HEK293T (cell line): ENCODE measurements at regions not wholly inside any gene's neighbourhood (a gene's known extent, or its start where the extent isn't known, plus 50 kb on each side); places are given as distances from the start of the nearest gene placed in this dataset.

Experiments
- CTCF ChIA-PET: fragments of 350-600 bp; formaldehyde crosslinking; extraction: SDS; loops from one replicate; lab custom pipeline; 2021; ENCODE audit warnings: antibody characterized with exemption, inconsistent platforms; lab: Yijun Ruan, JAX
- POLR2A ChIA-PET: fragments of 350-600 bp; formaldehyde crosslinking; extraction: SDS; loops from one replicate; lab custom pipeline; 2020; ENCODE audit warnings: antibody characterized with exemption, inconsistent platforms; lab: Yijun Ruan, JAX
- DNase-seq: peaks from one replicate; pipeline ENCODE4 v3.0.0; 2012; ENCODE audit warnings: mixed read lengths; ENCODE audit errors: extremely low spot score
- ARNT ChIP-seq: fragments of 450-650 bp; IDR thresholded peaks from 2 replicates; pipeline ENCODE4 v1.6.1; 2017; ENCODE audit warnings: mild to moderate bottlenecking
- BHLHE40 ChIP-seq: fragments of 450-650 bp; IDR thresholded peaks from 2 replicates; pipeline ENCODE4 v1.6.1; 2016; ENCODE audit warnings: mild to moderate bottlenecking, moderate library complexity, borderline replicate concordance
- CTBP1 ChIP-seq: fragments of 450-650 bp; IDR thresholded peaks from 2 replicates; pipeline ENCODE4 v1.6.1; 2016; ENCODE audit warnings: borderline replicate concordance
- ELF4 ChIP-seq: fragments of 450-650 bp; IDR thresholded peaks from 2 replicates; pipeline ENCODE4 v1.6.1; 2017; ENCODE audit warnings: antibody characterized with exemption
- FOXA1 ChIP-seq: fragments of 450-650 bp; IDR thresholded peaks from 2 replicates; pipeline ENCODE4 v1.6.1; 2016; ENCODE audit warnings: mild to moderate bottlenecking
- FOXK2 ChIP-seq: fragments of 450-650 bp; IDR thresholded peaks from 2 replicates; pipeline ENCODE4 v1.6.1; 2016; ENCODE audit warnings: mild to moderate bottlenecking
- FOXM1 ChIP-seq: fragments of 450-650 bp; IDR thresholded peaks from 2 replicates; pipeline ENCODE4 v1.6.1; 2017; ENCODE audit warnings: mild to moderate bottlenecking, borderline replicate concordance
- HDGF ChIP-seq: fragments of 450-650 bp; IDR thresholded peaks from 2 replicates; pipeline ENCODE4 v1.6.1; 2017; ENCODE audit warnings: antibody characterized with exemption, borderline replicate concordance
- L3MBTL2 ChIP-seq: fragments of 450-650 bp; conservative IDR thresholded peaks from 2 replicates; pipeline ENCODE4 v1.6.1; 2016; ENCODE audit warnings: mild to moderate bottlenecking
- LEF1 ChIP-seq: fragments of 450-650 bp; IDR thresholded peaks from 2 replicates; pipeline ENCODE4 v1.6.1; 2017; ENCODE audit warnings: mild to moderate bottlenecking, borderline replicate concordance
- NFRKB ChIP-seq: fragments of 450-650 bp; IDR thresholded peaks from 2 replicates; pipeline ENCODE4 v1.6.1; 2016; ENCODE audit warnings: mild to moderate bottlenecking, moderate library complexity
- PKNOX1 ChIP-seq: fragments of 450-650 bp; IDR thresholded peaks from 2 replicates; pipeline ENCODE4 v1.6.1; 2016
- SP1 ChIP-seq: fragments of 450-650 bp; IDR thresholded peaks from 2 replicates; pipeline ENCODE4 v1.6.1; 2017
- SUZ12 ChIP-seq: fragments of 450-650 bp; IDR thresholded peaks from 2 replicates; pipeline ENCODE4 v1.6.1; 2016; ENCODE audit warnings: mild to moderate bottlenecking
- TARDBP ChIP-seq: fragments of 450-650 bp; IDR thresholded peaks from 2 replicates; pipeline ENCODE4 v1.6.1; 2016
- ZNF384 ChIP-seq: fragments of 450-650 bp; IDR thresholded peaks from 2 replicates; pipeline ENCODE4 v1.6.1; 2016

GRCh38 chr18:44589693-44590355 lies 90.9 kb upstream of the SETBP1 start:
- ChIA-PET POLR2A (no interaction called here), CTCF (no interaction called here)

GRCh38 chr18:44590956-44591670 lies 89.6 kb upstream of the SETBP1 start:
- ChIA-PET CTCF (no interaction called here), POLR2A (no interaction called here)
- TF ChIP-seq FOXK2, result no peak
- no peak for TF ChIP-seq SUZ12
- TF ChIP-seq ZNF384, result no peak
- no peak for TF ChIP-seq LEF1
- no peak for TF ChIP-seq ARNT
- DNase-seq, result no peak

More at GRCh38 chr18:44589693-44590355, 90.9 kb upstream of the SETBP1 start:
- TF ChIP-seq TARDBP (no peak), LEF1 (no peak), CTBP1 (no peak), ZNF384 (no peak), NFRKB (no peak), FOXM1 (no peak), ELF4 (no peak), SUZ12 (no peak), BHLHE40 (no peak), HDGF (no peak), PKNOX1 (no peak)
- DNase-seq, result no peak

- ChIA-PET POLR2A (no interaction called here), CTCF (interaction anchor here (0.6 kb wide), 1 partner anchor 190 kb away, joined by 3 read pairs; no protein-coding TSS in a partner anchor)
Measured at GRCh38 chr18:44592639-44593038, 88.0 kb upstream of the SETBP1 start.

GRCh38 chr18:44594799-44595467 lies 85.8 kb upstream of the SETBP1 start:
- TF ChIP-seq BHLHE40, result no peak
- no peak for TF ChIP-seq L3MBTL2
- TF ChIP-seq FOXK2, result no peak
- no peak for TF ChIP-seq FOXA1
- no peak for TF ChIP-seq SUZ12
- no peak for TF ChIP-seq PKNOX1
- no peak for DNase-seq
- CTCF ChIA-PET, result no interaction called here
- POLR2A ChIA-PET, result no interaction called here

More at GRCh38 chr18:44592639-44593038, 88.0 kb upstream of the SETBP1 start:
- DNase-seq, result no peak
- no peak for TF ChIP-seq PKNOX1
- TF ChIP-seq LEF1, result no peak
- TF ChIP-seq ZNF384, result no peak
- no peak for TF ChIP-seq HDGF
- TF ChIP-seq SP1, result no peak
- TF ChIP-seq FOXA1, result no peak
- TF ChIP-seq BHLHE40, result no peak
- TF ChIP-seq ARNT, result no peak
- TF ChIP-seq FOXM1, result no peak
- no peak for TF ChIP-seq NFRKB
- TF ChIP-seq L3MBTL2, result no peak
- TF ChIP-seq ELF4, result no peak
- no peak for TF ChIP-seq TARDBP
- TF ChIP-seq SUZ12, result no peak
- TF ChIP-seq CTBP1, result no peak
- no peak for TF ChIP-seq FOXK2

- no peak for TF ChIP-seq FOXK2
- no peak for TF ChIP-seq HDGF
- no peak for TF ChIP-seq ELF4
- TF ChIP-seq ARNT, result no peak
- no peak for DNase-seq
- POLR2A ChIA-PET, result no interaction called here
- CTCF ChIA-PET, result no interaction called here
Measured at GRCh38 chr18:44597797-44598196, 82.9 kb upstream of the SETBP1 start.

GRCh38 chr18:44598514-44598913 lies 82.2 kb upstream of the SETBP1 start:
- POLR2A ChIA-PET, result no interaction called here
- TF ChIP-seq NFRKB (no peak), BHLHE40 (no peak), SP1 (no peak), FOXM1 (no peak), L3MBTL2 (no peak), ARNT (no peak), HDGF (no peak), LEF1 (no peak), ZNF384 (no peak)
- CTCF ChIA-PET, result interaction anchor here (0.6 kb wide), 2 partner anchors 18 to 24 kb away, joined by 3 read pairs; no protein-coding TSS in a partner anchor
- DNase-seq, result no peak
